GM12875 (cell line): ENCODE measurements at regions not wholly inside any gene's neighbourhood (a gene's known extent, or its start where the extent isn't known, plus 50 kb on each side); places are given as distances from the start of the nearest gene placed in this dataset.

Source experiments
- H3K4me3 ChIP-seq: one replicate; pipeline ENCODE4 v1.5.1; 2011; ENCODE audit warnings: low read depth, low read length, control low read depth
- CTCF ChIP-seq: IDR thresholded peaks from 2 replicates; pipeline ENCODE4 v1.5.1; 2011; ENCODE audit warnings: low read depth, mild to moderate bottlenecking, control low read depth, inconsistent platforms, low read length, moderate library complexity, borderline replicate concordance; ENCODE audit not compliant: insufficient read depth

GRCh38 chr5:86671536-86671935 lies 53.8 kb downstream of the COX7C start:
- TF ChIP-seq CTCF: no peak
- H3K4me3 ChIP-seq: no peak overlapping the region

- H3K4me3 ChIP-seq: no peak overlapping the region
- no peak for TF ChIP-seq CTCF
Observed at GRCh38 chr5:86674069-86674468, 56.3 kb downstream of the COX7C start.

- TF ChIP-seq CTCF: no peak
- H3K4me3 ChIP-seq: no peak overlapping the region
Observed at GRCh38 chr5:86675311-86675710, 57.6 kb downstream of the COX7C start.

GRCh38 chr5:86679529-86679928 lies 61.8 kb downstream of the COX7C start:
- peak; percentile 46; the same call in 1 of the 2 replicates for TF ChIP-seq CTCF

GRCh38 chr5:86679949-86680348 lies 62.2 kb downstream of the COX7C start:
- TF ChIP-seq CTCF: no peak

More at GRCh38 chr5:86679529-86679928, 61.8 kb downstream of the COX7C start:
- no peak overlapping the region for H3K4me3 ChIP-seq

GRCh38 chr5:86684222-86684621 lies 66.5 kb downstream of the COX7C start:
- no peak for TF ChIP-seq CTCF
- H3K4me3 ChIP-seq: no peak overlapping the region

More at GRCh38 chr5:86679949-86680348, 62.2 kb downstream of the COX7C start:
- H3K4me3 ChIP-seq: no peak overlapping the region

- H3K4me3 ChIP-seq: no peak overlapping the region
- TF ChIP-seq CTCF: no peak
Observed at GRCh38 chr5:86686046-86686445, 68.3 kb downstream of the COX7C start.
